OCI-LY1 (cell line): ENCODE measurements at regions not wholly inside any gene's neighbourhood (a gene's known extent, or its start where the extent isn't known, plus 50 kb on each side); places are given as distances from the start of the nearest gene placed in this dataset.

Source experiments
- EZH2 ChIP-seq: fragments of 200-600 bp; sonication (generic), shearing (Covaris generic); IDR thresholded peaks from 2 replicates; pipeline ENCODE4 v1.8.0; 2017; ENCODE audit warnings: borderline replicate concordance, mixed run types, mild to moderate bottlenecking, antibody characterized with exemption, low read length, moderate library complexity, mixed read lengths
- TF ChIP-seq, protein P1 (sequence below): fragments of 200-600 bp; sonication (generic), shearing (Covaris generic); IDR thresholded peaks from 2 replicates; pipeline ENCODE4 v1.5.1; 2017; ENCODE audit warnings: mild to moderate bottlenecking, antibody characterized with exemption, low read length, moderate library complexity, mixed read lengths

GRCh38 chr14:22417914-22418313, 171.1 kb downstream of the DAD1 start:
- TF ChIP-seq, protein P1, sequence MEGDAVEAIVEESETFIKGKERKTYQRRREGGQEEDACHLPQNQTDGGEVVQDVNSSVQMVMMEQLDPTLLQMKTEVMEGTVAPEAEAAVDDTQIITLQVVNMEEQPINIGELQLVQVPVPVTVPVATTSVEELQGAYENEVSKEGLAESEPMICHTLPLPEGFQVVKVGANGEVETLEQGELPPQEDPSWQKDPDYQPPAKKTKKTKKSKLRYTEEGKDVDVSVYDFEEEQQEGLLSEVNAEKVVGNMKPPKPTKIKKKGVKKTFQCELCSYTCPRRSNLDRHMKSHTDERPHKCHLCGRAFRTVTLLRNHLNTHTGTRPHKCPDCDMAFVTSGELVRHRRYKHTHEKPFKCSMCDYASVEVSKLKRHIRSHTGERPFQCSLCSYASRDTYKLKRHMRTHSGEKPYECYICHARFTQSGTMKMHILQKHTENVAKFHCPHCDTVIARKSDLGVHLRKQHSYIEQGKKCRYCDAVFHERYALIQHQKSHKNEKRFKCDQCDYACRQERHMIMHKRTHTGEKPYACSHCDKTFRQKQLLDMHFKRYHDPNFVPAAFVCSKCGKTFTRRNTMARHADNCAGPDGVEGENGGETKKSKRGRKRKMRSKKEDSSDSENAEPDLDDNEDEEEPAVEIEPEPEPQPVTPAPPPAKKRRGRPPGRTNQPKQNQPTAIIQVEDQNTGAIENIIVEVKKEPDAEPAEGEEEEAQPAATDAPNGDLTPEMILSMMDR = no peak
- TF ChIP-seq EZH2 = no peak
